GM23338 (cell line): ENCODE measurements at regions not wholly inside any gene's neighbourhood (a gene's known extent, or its start where the extent isn't known, plus 50 kb on each side); places are given as distances from the start of the nearest gene placed in this dataset.
A peak's percentile ranks its signal among the peaks of the same experiment; 100 is the strongest.

ENCODE experiments used
- ATAC-seq: fragments of 200-7000 bp; cut with Tn5 transposase; 3 replicates; pipeline ENCODE4 v1.9.1; 2020
- DNase-seq: peaks from one replicate; pipeline ENCODE4 v3.0.0-alpha.2; 2015; ENCODE audit warnings: low spot score
- H2AFZ ChIP-seq: fragments of 200-600 bp; sonication (generic); 2 replicates; pipeline ENCODE4 v1.8.0; 2016; ENCODE audit warnings: antibody characterized with exemption, mild to moderate bottlenecking, moderate library complexity
- H3F3A ChIP-seq: fragments of 200-600 bp; sonication (generic); replicated peaks from 2 replicates; pipeline ENCODE4 v1.8.0; 2017; ENCODE audit warnings: antibody characterized with exemption, mixed run types, low read depth
- H3K27ac ChIP-seq: fragments of 200-600 bp; sonication (generic); 2 replicates; pipeline ENCODE4 v1.6.1; 2016; ENCODE audit warnings: low read depth
- H3K27me3 ChIP-seq: fragments of 200-600 bp; sonication (generic); 2 replicates; pipeline ENCODE4 v1.8.0; 2016; ENCODE audit warnings: mild to moderate bottlenecking, mixed run types, moderate library complexity; ENCODE audit not compliant: insufficient read depth
- H3K36me3 ChIP-seq: fragments of 200-600 bp; sonication (generic); 2 replicates; pipeline ENCODE4 v1.8.0; 2016; ENCODE audit warnings: mild to moderate bottlenecking; ENCODE audit not compliant: insufficient read depth
- H3K4me1 ChIP-seq: fragments of 200-600 bp; sonication (generic); 2 replicates; pipeline ENCODE4 v1.8.0; 2016; ENCODE audit warnings: mild to moderate bottlenecking, moderate library complexity; ENCODE audit not compliant: insufficient read depth
- H3K4me2 ChIP-seq: fragments of 200-600 bp; sonication (generic); 2 replicates; pipeline ENCODE4 v1.7.1; 2017; ENCODE audit warnings: mixed run types
- H3K4me3 ChIP-seq: fragments of 200-600 bp; sonication (generic); 2 replicates; pipeline ENCODE4 v1.6.1; 2016; ENCODE audit warnings: mixed run types
- H3K79me2 ChIP-seq: fragments of 200-600 bp; sonication (generic); replicated peaks from 2 replicates; pipeline ENCODE4 v1.8.0; 2017; ENCODE audit warnings: mild to moderate bottlenecking; ENCODE audit not compliant: insufficient read depth
- H3K9me2 ChIP-seq: fragments of 200-600 bp; sonication (generic); 2 replicates; pipeline ENCODE4 v1.8.0; 2017; ENCODE audit not compliant: insufficient read depth
- H4K20me1 ChIP-seq: fragments of 200-600 bp; sonication (generic); replicated peaks from 2 replicates; pipeline ENCODE4 v1.8.0; 2017; ENCODE audit warnings: mild to moderate bottlenecking; ENCODE audit not compliant: insufficient read depth
- H3K27ac Mint-ChIP-seq: 2 replicates; pipeline ENCODE4 v1.8.0; 2020; ENCODE audit warnings: inconsistent platforms, mild to moderate bottlenecking, moderate library complexity, mixed read lengths
- H3K27me3 Mint-ChIP-seq: 3 replicates; pipeline ENCODE4 v1.8.0; 2022; ENCODE audit warnings: low read depth, mild to moderate bottlenecking, moderate library complexity, mixed read lengths, inconsistent platforms; ENCODE audit not compliant: insufficient read depth, poor library complexity
- H3K36me3 Mint-ChIP-seq: 3 replicates; pipeline ENCODE4 v1.8.0; 2021; ENCODE audit warnings: low read depth, mild to moderate bottlenecking, inconsistent platforms, moderate library complexity, mixed read lengths
- H3K4me1 Mint-ChIP-seq: 3 replicates; pipeline ENCODE4 v1.8.0; 2020; ENCODE audit warnings: mild to moderate bottlenecking, inconsistent platforms, mixed read lengths
- H3K4me3 Mint-ChIP-seq: 3 replicates; pipeline ENCODE4 v1.8.0; 2021; ENCODE audit warnings: moderate library complexity, mild to moderate bottlenecking, inconsistent platforms, mixed read lengths
- H3K9me3 Mint-ChIP-seq: 3 replicates; pipeline ENCODE4 v1.8.0; 2020; ENCODE audit warnings: moderate library complexity, mild to moderate bottlenecking, inconsistent platforms, mixed read lengths
- CTCF ChIP-seq, 2 experiments: fragments of 200-600 bp in 1 of 2; sonication (generic) in 1 of 2; conservative IDR thresholded peaks; 2 replicates each; pipeline versions ENCODE4 v1.5.1 to v1.6.1; 2016 to 2017; ENCODE audit warnings: antibody characterized with exemption in 2 of 2, low read depth in 2 of 2, mild to moderate bottlenecking in 2 of 2, moderate library complexity in 1 of 2
- JUNB ChIP-seq: IDR thresholded peaks from one replicate; pipeline ENCODE4 v1.6.1; 2016; ENCODE audit warnings: antibody characterized with exemption; ENCODE audit not compliant: unreplicated experiment
- REST ChIP-seq: IDR thresholded peaks from one replicate; pipeline ENCODE4 v1.6.1; 2018; ENCODE audit warnings: antibody characterized with exemption; ENCODE audit not compliant: unreplicated experiment
- STAT1 ChIP-seq: IDR thresholded peaks from one replicate; pipeline ENCODE4 v1.6.1; 2016; ENCODE audit warnings: antibody characterized with exemption; ENCODE audit not compliant: unreplicated experiment
- ZNF462 ChIP-seq: fragments of 250-450 bp; sonication (Bioruptor Pico); IDR thresholded peaks from 2 replicates; pipeline ENCODE4 v1.5.0; 2020; ENCODE audit warnings: mild to moderate bottlenecking, moderate library complexity

GRCh38 chr12:94725375-94726168, 75.2 kb upstream of the TMCC3 start:
- Histone ChIP-seq H2AFZ (peak overlapping the region; percentile 70; the same call in 1 of the 2 replicates), H3K4me3 (no peak overlapping the region), H3K36me3 (no peaks in the 10 kb centered on the region), H3K4me2 (no peak overlapping the region), H3F3A (no peaks in the 10 kb centered on the region), H3K79me2 (no peaks in the 10 kb centered on the region), H3K27ac (no peak overlapping the region), H3K4me1 (peaks cover 6% of the 10 kb centered on the region), H3K9me2 (no peaks in the 10 kb centered on the region), H3K27me3 (no peaks in the 10 kb centered on the region), H4K20me1 (no peaks in the 10 kb centered on the region)
- ATAC-seq (peak; percentile 84), DNase-seq (peak; percentile 80)
- H3K27me3 Mint-ChIP-seq: peaks cover 1% of the 10 kb centered on the region
- H3K4me1 Mint-ChIP-seq: peaks cover 15% of the 10 kb centered on the region
- peaks cover 9% of the 10 kb centered on the region for H3K9me3 Mint-ChIP-seq
- no peak overlapping the region for H3K4me3 Mint-ChIP-seq
- peaks cover 11% of the 10 kb centered on the region for H3K36me3 Mint-ChIP-seq
- TF ChIP-seq JUNB (no peak), CTCF (conservative IDR thresholded peaks at IDR 0.05; ENCODE audit: low read depth in 2 of 2) (peak; percentile 64 to 67), STAT1 (no peak)
- H3K27ac Mint-ChIP-seq: 0 out of 2 replicates have a peak overlapping the region, but pooled peaks have one; percentile 6

GRCh38 chr12:94722664-94723063, 72.3 kb upstream of the TMCC3 start:
- Mint-ChIP-seq H3K27ac (no peak overlapping the region), H3K36me3 (peaks cover 2% of the 10 kb centered on the region; the same call in 1 of the 3 replicates), H3K4me3 (no peak overlapping the region), H3K4me1 (peaks cover 13% of the 10 kb centered on the region), H3K9me3 (no peaks in the 10 kb centered on the region; the same call in 1 of the 3 replicates), H3K27me3 (peaks cover 1% of the 10 kb centered on the region)
- DNase-seq: no peak
- Histone ChIP-seq H4K20me1 (no peaks in the 10 kb centered on the region), H3F3A (no peaks in the 10 kb centered on the region), H2AFZ (no peak overlapping the region), H3K9me2 (no peaks in the 10 kb centered on the region), H3K4me3 (no peak overlapping the region), H3K4me2 (no peak overlapping the region), H3K79me2 (no peaks in the 10 kb centered on the region), H3K27ac (no peak overlapping the region), H3K36me3 (no peaks in the 10 kb centered on the region), H3K4me1 (peaks cover 9% of the 10 kb centered on the region), H3K27me3 (no peaks in the 10 kb centered on the region)
- no peak for ATAC-seq
- TF ChIP-seq CTCF (conservative IDR thresholded peaks at IDR 0.05; ENCODE audit: low read depth in 2 of 2): no peak
- no peak for TF ChIP-seq ZNF462 (CRISPR knock-in tag)
- TF ChIP-seq STAT1: no peak
- no peak for TF ChIP-seq JUNB
- no peak for TF ChIP-seq REST
